Natural killer cell (primary cell): ENCODE measurements at regions not wholly inside any gene's neighbourhood (a gene's known extent, or its start where the extent isn't known, plus 50 kb on each side); places are given as distances from the start of the nearest gene placed in this dataset.

ENCODE experiments used
- ATAC-seq, 3 donors: fragments of 150-1000 bp in 2 of 3; fragments of 200-7000 bp in 1 of 3; cut with Tn5 transposase; 1 replicate in 1 of 3; 2 replicates in 2 of 3; pipeline ENCODE4 v1.10.0; 2021; ENCODE audit warnings: mild to moderate bottlenecking in 2 of 3, moderate library complexity in 2 of 3
- DNase-seq, 2 donors: peaks; one replicate each; pipeline versions ENCODE4 v3.0.0 to v3.0.0-alpha.2; 2013 to 2021; ENCODE audit warnings: mixed read lengths in 1 of 2
- H3K27ac ChIP-seq: one replicate; pipeline ENCODE4 v1.5.1; 2013; ENCODE audit warnings: mild to moderate bottlenecking, low read length
- H3K27me3 ChIP-seq: one replicate; pipeline ENCODE4 v1.6.1; 2013; ENCODE audit warnings: low read length; ENCODE audit not compliant: control insufficient read depth, insufficient read depth
- H3K36me3 ChIP-seq: one replicate; pipeline ENCODE4 v1.6.1; 2013; ENCODE audit warnings: low read length; ENCODE audit not compliant: control insufficient read depth, insufficient read depth
- H3K4me1 ChIP-seq: one replicate; pipeline ENCODE4 v1.6.1; 2013; ENCODE audit warnings: low read length; ENCODE audit not compliant: control insufficient read depth, insufficient read depth
- H3K4me3 ChIP-seq: one replicate; pipeline ENCODE4 v1.5.1; 2013; ENCODE audit warnings: low read length
- H3K9me3 ChIP-seq: one replicate; pipeline ENCODE4 v1.6.1; 2013; ENCODE audit warnings: low read length; ENCODE audit not compliant: control insufficient read depth, insufficient read depth
- H3K27ac Mint-ChIP-seq, 2 donors: one replicate each; pipeline ENCODE4 v1.8.0; 2022; ENCODE audit warnings: mild to moderate bottlenecking in 2 of 2, mixed read lengths in 2 of 2, moderate library complexity in 1 of 2
- H3K27me3 Mint-ChIP-seq, 2 donors: one replicate each; pipeline ENCODE4 v1.8.0; 2022; ENCODE audit warnings: low read depth in 2 of 2, mixed read lengths in 2 of 2
- H3K36me3 Mint-ChIP-seq: one replicate; pipeline ENCODE4 v1.8.0; 2022; ENCODE audit warnings: mixed read lengths
- H3K4me1 Mint-ChIP-seq, 2 donors: one replicate each; pipeline ENCODE4 v1.8.0; 2022; ENCODE audit warnings: mixed read lengths in 2 of 2
- H3K4me3 Mint-ChIP-seq: one replicate; pipeline ENCODE4 v1.8.0; 2022; ENCODE audit warnings: mild to moderate bottlenecking, moderate library complexity, mixed read lengths
- H3K9me3 Mint-ChIP-seq, 2 donors: one replicate each; pipeline ENCODE4 v1.8.0; 2022; ENCODE audit warnings: mixed read lengths in 2 of 2
- WGBS: methylation state at CpG from one replicate; pipeline ENCODE4 v1.1.7; 2013; ENCODE audit warnings: missing lambda C conversion rate; ENCODE audit not compliant: insufficient coverage; 5-methylcytosine and 5-hydroxymethylcytosine counted together
- intact Hi-C: fragments of 100-400 bp; cut with micrococcal nuclease; formaldehyde crosslinking; loops from one replicate; pipeline ENCODE4 v1.14.2; 2022
- TF ChIP-seq, protein P1 (sequence below): fragments of 200-600 bp; IDR thresholded peaks from one replicate; pipeline ENCODE4 v1.8.0; 2022; ENCODE audit warnings: antibody characterized with exemption

DNA sequence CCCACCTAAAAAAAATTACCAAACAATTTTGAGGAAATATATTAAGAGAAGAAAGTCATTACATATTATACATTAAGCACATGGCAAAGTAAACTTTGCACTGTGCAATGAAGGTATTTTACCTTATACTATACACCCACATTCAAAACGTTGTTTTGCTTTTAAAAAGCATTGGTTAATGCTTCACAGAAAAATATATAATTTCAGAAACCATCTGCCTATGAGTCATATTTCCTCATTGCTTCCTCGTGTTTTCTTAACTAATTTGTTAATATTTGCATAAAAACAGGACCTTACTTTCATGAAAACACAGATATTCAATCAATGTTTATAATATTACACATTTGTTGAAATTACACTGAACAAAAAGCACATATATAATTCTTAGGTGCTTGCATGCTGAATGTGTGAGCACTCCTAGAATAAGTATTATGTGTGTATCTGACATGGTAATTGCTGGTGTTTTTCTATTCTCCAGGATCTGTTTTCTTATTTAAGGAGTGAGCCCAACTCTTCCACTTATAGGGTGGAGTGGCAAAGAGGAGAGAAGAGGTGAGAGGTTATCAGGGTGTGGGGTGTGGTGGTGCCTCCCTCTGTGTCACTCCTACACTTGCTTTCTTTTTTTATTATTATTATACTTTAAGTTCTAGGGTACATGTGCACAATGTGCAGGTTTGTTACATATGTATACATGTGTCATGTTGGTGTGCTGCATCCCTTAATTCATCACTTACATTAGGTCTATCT lies 95.1 kb upstream of the IQCM start:
- Mint-ChIP-seq H3K4me3 (no peak overlapping the region), H3K27ac (no peak overlapping the region), H3K27me3 (no peaks in the 10 kb centered on the region), H3K4me1 (no peaks in the 10 kb centered on the region), H3K9me3 (peaks cover 2 to 3% of the 10 kb centered on the region in 2 donors), H3K36me3 (no peaks in the 10 kb centered on the region)
- Histone ChIP-seq H3K36me3 (no peaks in the 10 kb centered on the region), H3K4me3 (no peak overlapping the region), H3K27ac (no peak overlapping the region), H3K27me3 (no peaks in the 10 kb centered on the region), H3K4me1 (no peaks in the 10 kb centered on the region), H3K9me3 (no peaks in the 10 kb centered on the region)
- TF ChIP-seq, protein P1, sequence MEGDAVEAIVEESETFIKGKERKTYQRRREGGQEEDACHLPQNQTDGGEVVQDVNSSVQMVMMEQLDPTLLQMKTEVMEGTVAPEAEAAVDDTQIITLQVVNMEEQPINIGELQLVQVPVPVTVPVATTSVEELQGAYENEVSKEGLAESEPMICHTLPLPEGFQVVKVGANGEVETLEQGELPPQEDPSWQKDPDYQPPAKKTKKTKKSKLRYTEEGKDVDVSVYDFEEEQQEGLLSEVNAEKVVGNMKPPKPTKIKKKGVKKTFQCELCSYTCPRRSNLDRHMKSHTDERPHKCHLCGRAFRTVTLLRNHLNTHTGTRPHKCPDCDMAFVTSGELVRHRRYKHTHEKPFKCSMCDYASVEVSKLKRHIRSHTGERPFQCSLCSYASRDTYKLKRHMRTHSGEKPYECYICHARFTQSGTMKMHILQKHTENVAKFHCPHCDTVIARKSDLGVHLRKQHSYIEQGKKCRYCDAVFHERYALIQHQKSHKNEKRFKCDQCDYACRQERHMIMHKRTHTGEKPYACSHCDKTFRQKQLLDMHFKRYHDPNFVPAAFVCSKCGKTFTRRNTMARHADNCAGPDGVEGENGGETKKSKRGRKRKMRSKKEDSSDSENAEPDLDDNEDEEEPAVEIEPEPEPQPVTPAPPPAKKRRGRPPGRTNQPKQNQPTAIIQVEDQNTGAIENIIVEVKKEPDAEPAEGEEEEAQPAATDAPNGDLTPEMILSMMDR, result no peak
- intact Hi-C loops, result no loop called here
- ATAC-seq, result no peak
- 33% methylated on average over 1 of the region's 2 CpGs for WGBS
- DNase-seq, result no peak

DNA sequence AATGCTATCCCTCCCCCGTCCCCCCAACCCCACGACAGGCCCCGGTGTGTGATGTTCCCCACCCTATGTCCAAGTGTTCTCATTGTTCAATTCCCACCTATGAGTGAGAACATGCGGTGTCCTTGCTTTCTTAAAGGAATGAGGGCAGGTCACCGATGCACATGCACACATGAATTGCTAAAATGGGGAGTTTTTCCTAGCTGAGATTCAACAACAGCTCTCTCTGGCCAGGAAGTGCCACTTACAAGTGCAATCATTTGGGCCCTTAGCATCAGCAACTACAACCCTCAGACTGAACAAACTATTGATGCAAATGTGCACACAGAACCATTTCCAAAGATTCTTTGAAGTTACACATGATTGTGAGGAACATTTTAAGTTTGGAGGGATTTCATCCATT lies 95.7 kb upstream of the IQCM start:
- H3K4me1 Mint-ChIP-seq, result no peaks in the 10 kb centered on the region
- TF ChIP-seq, protein P1, result no peak

DNA sequence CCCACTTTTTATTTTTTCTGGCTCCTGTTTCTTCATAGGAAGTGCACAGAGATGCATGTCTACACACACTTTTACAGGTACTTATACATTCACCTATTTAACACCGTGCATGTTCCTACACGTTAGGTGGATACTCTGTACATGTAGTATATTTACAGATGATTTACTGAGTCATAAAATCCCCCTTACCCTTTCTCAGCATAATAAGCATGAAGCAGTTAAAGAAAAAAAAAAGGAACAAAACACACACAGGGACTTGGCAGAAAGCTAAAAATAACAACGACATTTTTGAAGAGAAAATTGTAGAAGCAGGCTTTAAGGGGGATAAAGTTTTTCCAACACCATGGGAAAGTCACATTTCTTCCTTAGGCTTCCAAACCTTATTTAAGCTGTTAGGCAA lies 96.4 kb upstream of the IQCM start:
- intact Hi-C loops, result no loop called here
- no peak overlapping the region for H3K4me3 ChIP-seq
- H3K27ac ChIP-seq, result no peak overlapping the region
- DNase-seq, result no peak
- no CpG with 5 or more reads among the region's 3 CpGs for WGBS
- no peak for ATAC-seq
- H3K4me1 ChIP-seq, result no peaks in the 10 kb centered on the region
- H3K9me3 Mint-ChIP-seq, result peaks cover 2 to 3% of the 10 kb centered on the region in 2 donors
- no peaks in the 10 kb centered on the region for H3K36me3 Mint-ChIP-seq
- no peak overlapping the region for H3K27ac Mint-ChIP-seq
- TF ChIP-seq, protein P1, result no peak
- H3K4me1 Mint-ChIP-seq, result no peaks in the 10 kb centered on the region
- no peaks in the 10 kb centered on the region for H3K9me3 ChIP-seq
- H3K27me3 Mint-ChIP-seq, result no peaks in the 10 kb centered on the region
- H3K4me3 Mint-ChIP-seq, result no peak overlapping the region
- no peaks in the 10 kb centered on the region for H3K27me3 ChIP-seq
- H3K36me3 ChIP-seq, result no peaks in the 10 kb centered on the region

More for the DNA sequence above, 95.7 kb upstream of the IQCM start:
- WGBS, result 92% methylated on average over 5 of the region's 5 CpGs
- H3K4me1 ChIP-seq, result no peaks in the 10 kb centered on the region
- H3K27ac ChIP-seq, result no peak overlapping the region
- Mint-ChIP-seq H3K27me3 (no peaks in the 10 kb centered on the region), H3K9me3 (peaks cover 2 to 3% of the 10 kb centered on the region in 2 donors), H3K27ac (no peak overlapping the region), H3K4me3 (no peak overlapping the region), H3K36me3 (no peaks in the 10 kb centered on the region)
- DNase-seq, result no peak
- no peak overlapping the region for H3K4me3 ChIP-seq
- H3K36me3 ChIP-seq, result no peaks in the 10 kb centered on the region
- no peaks in the 10 kb centered on the region for H3K27me3 ChIP-seq
- ATAC-seq, result no peak
- no peaks in the 10 kb centered on the region for H3K9me3 ChIP-seq
- intact Hi-C loops, result no loop called here
